ENCODE measurements at regions not wholly inside any gene's neighbourhood (a gene's known extent, or its start where the extent isn't known, plus 50 kb on each side); places are given as distances from the start of the nearest gene placed in this dataset.

DNA sequence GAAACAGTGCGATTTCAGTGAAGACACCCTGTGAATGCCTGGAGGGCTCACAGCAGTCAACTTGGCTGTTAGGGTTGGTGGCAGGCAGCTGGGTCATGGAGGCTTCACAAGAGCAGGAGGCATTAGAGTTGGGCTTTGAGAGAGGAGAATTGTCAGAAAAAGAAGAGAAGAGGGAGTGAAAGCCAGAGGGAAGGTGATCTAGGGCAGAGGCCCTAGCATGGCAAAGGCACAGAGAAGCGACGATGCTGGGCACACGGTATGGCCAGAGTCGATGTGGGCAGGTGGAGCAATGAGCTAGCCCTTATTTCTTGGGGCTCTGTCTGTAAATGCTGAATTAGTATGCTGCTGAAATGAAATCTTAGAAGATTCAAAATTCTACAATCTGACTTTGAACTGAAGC is 52.6 kb upstream of the OLFM4 start:
- no peak for DNase-seq

DNA sequence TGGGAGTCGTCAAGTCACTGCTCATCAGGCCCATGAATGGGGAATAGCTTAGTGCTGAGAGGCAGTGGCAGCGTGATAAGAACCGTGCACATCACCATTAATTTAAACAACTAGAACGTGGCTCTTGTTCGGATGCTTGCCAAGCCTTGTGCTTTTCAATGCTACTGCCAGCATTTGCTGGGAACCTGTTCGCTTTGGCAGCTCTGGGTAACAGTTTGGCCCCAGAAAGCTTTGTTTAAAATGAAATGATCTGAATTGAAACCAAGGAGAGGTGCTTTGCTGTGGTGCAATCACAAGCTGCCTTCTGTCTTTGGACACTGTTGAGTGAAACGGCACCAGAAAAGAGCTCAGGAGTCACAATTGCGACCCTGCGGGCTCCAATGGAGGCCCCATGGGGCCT is 53.5 kb upstream of the OLFM4 start:
- DNase-seq, result no peak

DNA sequence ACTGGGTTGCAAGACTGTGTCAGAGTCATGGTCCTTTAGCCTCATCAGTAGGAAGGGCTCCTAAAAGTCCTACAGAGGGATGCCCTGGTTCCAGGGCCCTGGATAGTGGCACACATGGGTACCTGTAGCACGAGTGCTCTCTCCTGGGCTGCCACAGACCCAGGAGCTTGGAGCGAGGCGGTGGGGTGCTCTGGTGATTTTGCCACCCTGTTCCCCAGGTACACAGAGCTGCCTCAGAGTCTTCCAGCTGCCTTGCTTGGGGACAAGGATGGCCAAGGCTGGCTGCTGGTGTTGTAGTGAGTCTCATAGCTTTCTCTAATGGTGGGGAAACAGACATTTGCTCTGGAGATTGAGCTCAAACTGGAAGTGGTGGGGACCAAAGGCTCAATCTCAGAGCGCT is 53.9 kb upstream of the OLFM4 start:
- no peak for DNase-seq

DNA sequence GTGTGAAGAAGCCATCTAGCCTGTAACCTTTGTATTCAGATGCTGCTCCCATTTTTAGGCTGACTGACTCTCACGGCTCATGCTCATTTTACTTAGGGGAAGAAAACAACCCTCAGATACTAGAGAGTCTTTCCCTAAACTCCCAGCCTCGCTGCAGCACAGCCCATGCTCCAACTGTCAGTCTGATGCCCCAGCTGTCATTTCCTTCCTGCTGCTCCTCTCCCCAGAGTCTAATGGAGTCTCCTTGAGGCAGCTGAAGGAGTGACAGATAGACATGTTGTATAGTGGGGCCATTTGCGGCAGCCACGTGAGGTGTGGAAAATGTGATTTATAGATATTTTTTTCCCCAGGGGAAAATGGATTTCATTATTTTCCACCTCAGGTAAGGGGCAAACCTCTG is 59.2 kb upstream of the OLFM4 start:
- DNase-seq, result peak; percentile 84

DNA sequence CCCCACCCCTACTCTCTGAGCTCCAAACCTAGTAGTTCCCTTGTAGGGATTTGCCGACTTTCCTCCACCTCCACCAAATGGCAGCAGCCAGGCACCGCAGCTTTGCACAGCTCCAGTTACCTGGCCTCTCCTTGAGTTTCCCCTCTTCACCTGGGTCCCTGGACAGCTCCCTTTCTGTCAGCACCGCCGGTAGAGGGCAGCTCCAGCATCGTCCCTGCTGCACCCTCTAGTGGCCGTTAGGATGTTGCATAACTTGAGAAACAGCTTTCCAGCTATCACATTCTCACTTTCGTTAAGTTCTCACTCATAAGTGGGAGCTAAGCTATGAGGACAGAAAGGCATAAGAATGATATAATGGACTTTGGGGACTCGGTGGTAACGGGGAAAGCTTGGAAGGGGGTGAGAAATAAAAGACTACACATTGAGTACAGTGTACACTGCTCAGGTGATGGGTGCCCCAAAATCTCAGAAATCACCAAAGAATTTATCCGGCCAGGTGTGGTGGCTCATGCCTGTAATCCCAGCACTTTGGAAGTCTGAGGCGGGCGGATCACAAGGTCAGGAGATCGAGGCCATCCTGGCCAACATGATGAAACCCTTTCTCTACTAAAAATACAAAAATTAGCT is 60.4 kb upstream of the OLFM4 start:
- DNase-seq, result peak; percentile 50

DNA sequence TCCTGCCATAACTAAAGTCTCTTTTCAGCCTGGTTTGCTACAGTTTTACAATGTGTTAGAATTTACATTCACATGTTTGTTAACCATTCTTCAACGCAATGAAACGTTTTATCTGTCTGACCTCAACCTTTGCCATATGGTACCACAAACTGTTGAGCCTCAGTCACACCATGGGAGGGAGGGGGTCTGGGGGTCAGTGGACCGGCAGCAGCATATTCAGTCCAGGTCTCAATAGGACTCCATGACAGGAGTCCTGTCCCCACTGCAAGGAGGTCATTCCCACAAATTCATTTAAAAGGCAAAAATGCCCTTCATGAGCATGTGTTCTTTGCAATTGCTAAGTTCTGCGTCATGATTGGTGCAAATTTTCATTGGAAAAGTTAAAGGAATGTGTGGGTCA is 66.6 kb upstream of the OLFM4 start:
- DNase-seq, result no peak

DNA sequence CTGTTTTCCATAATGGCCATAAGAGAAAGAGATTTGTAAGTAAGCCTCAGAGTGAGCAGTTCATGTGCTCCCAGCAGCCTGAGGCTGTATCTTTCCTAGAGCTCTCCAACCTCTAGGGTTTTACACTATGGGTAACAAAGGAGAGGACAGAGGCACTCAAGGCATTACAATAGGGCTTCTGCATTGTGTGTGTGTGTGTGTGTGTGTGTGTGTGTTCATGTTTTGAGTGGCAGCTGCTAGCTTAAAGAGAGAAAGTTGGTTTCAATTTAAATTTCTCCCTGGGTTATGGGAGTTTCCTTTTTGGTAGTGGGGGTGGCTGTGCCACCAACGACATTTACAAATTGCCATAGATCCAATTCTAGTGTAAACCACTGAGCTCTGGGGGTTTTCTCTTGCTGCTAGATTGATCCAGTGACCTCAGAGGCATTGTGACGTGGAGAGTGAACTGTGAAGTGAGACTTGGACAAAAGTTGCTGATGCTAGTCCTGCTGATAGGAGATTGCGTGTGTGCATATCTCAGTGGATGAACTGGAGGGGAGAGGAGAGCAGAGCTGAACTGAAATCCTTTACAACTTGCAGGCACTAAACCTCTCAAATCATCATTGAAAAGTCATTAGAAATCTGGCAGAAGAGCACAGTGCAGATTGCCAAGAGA is 67.2 kb upstream of the OLFM4 start:
- no peak for DNase-seq

DNA sequence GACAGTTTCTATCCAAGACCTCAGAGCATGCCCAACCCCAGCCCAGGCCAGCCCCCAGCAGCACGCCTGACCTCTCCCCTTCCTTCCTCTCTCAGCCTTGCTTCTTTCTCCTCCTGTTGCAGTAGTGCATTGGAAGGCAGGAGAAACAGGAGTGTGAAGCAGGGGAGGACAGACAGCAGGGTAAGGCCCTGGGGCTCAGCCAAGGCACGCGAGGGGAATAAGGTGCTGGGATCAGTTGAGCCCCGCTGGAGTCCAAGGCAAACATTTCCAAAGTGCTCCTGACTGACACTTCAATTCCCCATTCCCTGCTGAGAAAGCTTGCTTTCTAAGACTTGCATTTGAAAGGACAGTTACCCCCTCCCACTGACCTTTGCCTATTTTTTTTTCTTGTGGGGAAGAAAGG is 73.1 kb upstream of the OLFM4 start:
- DNase-seq, result no peak

DNA sequence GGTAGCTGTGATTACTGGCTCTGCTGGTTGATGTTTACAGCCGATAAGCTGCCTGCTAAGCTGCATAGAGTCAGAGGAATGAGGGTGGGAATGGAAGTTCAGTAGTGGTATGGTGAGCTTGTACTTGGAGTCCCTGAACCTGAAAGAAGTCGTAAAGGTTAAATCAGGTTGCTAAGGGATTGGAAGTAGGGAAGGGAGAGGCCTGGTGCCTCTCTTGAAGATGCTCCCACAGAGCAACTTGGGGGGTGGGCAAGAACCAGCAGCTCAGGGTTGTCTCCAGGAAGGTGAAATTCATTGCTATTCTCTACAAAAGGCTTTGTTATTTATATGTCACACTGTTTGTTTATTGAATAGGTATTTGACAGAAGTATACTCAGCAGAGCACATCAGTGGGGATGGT is 73.8 kb upstream of the OLFM4 start:
- DNase-seq, result no peak

DNA sequence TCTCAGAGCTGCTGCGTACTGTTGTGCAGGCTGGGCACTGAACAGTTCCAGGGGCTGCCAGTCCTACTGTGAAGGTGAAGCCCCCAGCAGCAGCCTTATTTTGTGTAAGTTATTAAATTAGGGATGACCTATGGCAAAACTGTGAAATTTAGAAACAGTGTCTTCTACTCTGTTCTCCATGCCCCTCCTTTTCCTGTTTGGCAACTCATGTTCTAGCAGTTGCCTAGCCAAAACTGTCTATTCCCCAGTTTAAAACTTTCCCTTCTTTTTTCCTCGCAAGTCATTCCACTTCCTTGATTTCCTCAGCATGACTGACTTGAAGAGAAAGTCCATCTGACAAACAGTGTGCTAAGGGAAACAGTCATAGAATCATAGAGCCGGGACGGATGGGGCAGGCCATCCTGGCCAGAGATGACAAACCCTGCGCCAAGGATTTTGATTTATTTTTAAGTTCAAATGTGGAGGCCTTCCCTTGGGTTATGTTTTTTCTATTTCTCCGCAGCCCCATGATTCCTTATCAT is 78.1 kb upstream of the OLFM4 start:
- DNase-seq, result no peak

DNA sequence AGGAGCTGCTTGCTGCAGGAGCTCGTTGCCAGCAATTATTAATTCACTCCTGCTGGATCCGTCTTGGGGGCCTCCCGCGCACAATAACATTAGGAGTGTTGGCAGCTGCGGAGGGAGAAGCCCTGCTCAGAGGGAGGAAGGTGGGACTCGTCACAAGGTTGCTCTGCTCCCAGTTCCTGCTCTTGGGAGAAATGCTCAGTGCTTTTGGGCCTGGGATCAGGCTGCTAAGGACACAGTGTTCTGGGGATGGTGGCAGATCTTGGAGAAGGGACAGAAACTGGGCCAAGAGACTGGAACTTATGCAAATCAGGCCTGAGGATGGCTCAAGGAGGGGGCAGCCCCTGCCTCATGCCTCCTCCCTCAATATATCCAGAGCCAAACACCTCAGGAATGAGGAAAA is 78.9 kb upstream of the OLFM4 start:
- no peak for DNase-seq

DNA sequence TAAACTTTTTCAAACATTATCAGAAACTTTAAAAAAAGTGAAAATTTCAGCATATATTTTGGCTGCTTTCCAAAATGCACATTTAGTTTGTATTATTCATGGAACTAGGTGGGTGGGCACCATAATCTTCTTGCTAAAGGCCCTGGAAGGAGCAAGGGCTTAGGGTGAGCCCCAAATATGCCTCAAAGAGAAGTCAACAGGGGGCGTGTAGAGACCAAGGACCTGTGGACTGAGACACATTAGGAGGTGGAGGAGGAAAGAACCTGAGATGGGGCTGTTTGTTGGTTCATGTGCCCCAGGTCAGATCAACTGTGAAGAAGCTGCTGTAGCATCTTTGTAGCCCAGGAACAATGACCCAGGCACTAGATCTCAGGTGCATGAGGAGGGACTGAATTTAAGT is 79.6 kb upstream of the OLFM4 start:
- DNase-seq, result no peak

DNA sequence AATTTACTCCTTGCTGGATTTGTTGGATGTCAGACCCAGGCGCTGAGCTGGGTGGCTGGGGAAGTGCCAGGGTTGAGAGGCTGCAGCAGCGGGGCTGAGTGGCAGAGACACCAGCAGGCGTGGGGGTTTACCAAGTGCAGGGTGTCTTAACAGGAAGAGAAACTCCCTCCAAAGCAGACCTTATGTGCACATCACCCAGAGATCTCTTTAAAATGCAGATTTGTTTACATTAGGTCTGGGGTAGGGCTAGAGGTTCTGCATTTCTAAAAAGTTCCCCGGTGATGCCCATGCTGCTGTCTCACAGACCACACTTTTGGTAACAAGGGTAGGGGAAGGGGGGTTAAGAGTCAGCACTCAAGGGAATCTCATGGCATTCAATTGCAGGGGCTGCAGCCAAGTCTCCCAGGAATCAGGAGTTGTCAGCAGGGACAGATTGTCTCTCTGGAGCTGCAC is 80.7 kb upstream of the OLFM4 start:
- peak; percentile 40 for DNase-seq

DNA sequence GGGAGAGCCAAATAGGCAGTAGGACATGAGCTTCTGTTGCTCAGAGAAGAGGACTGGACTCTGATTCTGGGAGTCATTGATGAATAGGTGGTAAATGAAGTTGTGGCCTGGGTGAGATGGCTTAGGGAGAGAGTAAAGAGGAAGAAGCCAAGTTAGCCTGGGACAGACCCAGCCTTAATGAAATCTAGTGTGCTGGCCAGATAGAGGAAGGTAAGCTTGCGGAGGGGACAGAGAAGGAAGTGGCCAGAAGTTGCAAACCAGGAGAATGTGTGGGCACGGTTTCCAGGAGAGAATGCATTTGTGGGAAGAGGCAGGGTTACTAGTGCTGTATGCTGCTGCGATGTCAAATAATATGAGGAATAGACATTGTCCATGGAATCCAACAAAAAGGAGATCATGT is 83.3 kb upstream of the OLFM4 start:
- DNase-seq, result no peak

DNA sequence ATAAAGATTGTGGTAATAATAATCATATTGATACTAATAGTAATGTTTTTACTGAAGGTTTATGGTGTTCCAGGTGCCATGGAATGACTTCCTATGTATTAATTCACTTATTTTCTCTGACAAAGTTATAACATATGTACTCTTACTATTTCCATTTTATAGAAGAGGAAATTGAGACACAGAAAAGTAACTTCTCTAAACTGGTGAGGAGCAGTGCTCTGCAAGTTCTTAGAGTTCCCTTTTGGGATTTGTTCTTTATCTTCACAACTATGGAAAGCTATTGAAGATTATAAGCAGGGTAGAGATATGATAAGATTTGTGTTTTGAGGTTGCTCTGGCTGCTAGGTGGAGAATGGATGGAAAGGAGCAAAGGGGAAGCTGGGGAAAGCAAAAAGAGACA is 83.9 kb upstream of the OLFM4 start:
- no peak for DNase-seq

DNA sequence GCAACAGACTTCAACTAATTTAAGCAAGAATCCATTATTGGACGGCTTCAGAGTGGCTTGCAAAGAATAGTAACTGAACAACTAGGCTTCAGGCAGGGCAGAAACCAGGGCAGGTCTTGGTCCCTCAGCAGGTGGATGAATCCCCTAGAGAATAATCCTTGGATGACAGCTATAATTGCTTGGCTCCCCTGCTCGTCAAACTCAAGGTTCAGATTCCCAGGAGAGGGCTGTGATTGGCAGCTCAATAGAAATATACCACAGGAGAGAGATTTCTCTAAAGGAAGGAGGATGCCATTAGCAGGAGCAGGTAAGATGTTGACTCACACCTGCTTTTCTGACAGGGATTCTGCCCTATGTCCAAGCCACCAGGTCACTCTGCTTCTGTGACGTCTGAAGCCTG is 89.6 kb upstream of the PCDH8 start:
- DNase-seq, result no peak

DNA sequence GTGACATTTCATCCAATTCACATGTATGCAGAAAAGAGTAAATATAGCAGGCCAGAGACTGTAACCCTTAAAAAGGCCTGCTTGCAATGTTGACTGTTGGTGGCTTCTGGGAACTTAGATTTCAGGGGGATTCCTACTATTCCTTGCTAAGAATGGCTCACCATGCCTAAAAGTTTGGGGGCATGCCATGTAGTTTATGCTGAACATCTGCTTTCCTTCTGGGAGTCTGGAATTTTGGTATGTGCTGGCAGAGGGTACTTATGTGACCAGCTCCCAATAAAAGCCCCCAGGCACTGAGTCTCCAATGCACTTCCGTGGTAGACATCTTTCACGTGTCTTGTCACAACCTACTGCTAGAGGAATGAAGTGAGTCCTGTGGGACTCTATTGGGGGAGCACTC is 88.4 kb upstream of the PCDH8 start:
- DNase-seq, result no peak

DNA sequence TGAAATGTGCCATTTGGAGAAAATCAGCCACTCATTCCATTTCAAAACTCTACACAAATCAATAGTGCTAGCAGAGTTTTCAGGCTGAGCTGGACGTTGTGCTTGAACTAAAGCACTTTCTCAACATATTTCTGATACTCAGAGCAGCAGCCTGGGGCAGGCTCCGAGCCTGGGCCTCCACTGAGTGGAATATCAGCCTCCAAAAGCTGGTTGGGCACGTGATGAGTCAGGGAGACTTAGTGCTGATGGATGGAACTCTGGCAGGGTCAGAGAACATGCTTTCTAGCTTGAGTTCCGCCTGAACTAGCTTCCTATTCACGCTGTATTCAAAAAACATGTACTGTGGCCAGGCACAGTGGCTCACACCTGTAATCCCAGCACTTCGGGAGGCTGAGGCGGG is 85.8 kb upstream of the PCDH8 start:
- DNase-seq, result no peak

DNA sequence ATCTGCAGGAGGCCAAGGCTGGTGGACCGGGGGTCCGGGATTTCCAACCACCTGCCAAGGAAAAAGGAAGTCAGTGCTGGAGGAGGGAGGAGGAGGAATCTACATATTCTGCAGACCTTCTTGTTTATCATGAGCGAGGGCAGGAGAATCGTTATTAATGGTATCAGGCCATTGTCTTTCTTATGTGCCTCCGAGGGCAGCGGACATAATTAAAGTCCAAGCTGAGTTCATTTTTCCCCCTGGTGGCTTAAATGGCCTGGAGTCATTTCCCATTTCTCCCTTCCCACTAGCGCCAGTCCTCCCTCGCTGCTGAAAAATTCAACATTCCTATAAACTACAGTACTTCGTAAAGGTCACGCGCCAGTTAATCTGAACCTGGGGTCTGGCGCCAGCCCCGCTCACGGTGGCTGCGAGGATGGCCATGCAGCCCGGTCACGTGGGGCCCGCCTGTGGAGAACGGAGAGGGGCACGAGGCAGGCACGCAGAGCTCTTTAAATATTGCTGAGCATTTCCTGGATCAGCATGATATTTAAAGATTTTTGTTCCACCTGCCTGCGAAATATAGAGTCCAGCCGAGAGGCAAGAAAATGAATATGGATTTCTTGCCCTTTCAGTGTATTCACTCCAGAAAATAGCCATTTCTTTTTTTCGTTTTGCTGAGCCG is 85.2 kb upstream of the PCDH8 start:
- no peak for DNase-seq

DNA sequence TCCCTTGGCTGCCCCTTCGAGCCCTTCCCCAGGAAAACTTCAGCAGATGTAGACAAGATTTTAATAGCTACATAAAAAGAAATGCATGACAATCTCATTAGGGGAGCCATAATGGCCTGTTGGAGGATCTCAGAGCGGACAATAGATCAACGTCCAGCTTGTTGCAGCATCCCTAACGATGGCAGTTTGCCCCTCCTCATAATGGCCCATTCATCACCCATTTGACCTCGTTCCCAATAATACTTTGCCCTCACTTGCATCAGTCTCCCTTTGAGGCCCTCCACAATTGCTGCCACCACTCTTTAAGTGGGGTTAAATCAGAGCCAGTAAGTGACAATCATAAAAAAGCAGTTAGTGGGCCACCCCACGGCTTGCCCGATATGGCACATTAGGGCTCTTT is 84.7 kb upstream of the PCDH8 start:
- no peak for DNase-seq

DNA sequence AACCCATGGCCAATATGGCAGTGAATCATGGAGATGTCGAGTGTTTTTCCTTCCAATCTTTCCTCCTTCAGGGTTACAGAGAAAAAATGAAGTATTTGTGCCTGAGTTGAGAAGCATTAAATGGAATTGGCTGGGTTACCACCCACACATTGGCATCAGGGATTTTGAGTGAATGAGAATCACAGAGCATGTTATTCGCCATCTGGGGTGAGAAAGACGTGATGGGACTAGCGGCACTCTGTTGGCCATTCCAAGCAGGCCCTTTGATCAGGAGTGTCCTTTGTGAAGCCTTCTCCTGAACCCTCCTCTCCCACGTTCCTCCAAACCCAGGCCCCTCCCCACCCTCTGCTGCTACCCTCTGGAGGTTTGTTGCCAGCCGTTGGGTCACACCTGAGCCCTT is 84.2 kb upstream of the PCDH8 start:
- no peak for DNase-seq

DNA sequence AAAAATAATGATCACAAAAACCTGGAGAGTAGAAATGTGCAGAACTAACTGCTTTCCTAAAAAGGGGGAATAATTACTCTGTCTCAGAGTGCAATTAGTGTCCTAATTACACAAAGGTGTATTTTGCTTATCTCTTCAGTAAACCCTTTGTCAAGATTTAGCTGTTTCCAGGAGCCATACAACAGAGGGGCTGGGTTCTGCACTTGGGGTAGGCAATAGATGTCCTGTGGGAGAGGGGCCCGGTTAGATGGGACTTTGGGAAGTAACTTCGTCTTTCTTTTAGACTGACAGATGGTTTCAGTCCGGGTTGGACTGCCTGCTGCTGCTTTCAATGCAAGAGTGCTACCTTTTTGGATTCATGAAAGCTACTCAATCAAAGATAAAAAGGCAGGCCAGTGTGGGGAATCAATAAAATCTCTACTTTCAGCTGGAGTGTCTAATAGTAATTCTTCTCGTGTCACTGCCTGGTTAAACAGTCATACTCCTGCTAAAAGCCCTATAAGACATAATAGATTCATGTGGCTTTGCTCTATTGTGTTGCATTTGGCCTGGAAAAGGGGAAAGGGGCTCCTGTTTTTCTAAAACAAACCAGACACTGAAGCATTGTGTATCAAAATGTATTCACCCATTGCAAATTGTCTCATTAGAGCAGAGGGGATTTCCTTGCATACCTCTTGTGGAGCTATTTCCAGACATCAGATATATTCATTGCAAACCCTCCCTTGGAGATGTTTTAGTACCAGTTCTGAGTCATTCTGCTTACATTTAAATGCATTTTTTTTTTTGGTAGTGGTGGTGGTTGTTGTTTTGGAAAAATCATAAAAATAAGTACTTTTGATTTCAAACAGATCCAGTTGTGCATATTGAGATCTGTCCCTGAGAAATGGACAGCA is 83.3 kb upstream of the PCDH8 start:
- DNase-seq, result no peak

DNA sequence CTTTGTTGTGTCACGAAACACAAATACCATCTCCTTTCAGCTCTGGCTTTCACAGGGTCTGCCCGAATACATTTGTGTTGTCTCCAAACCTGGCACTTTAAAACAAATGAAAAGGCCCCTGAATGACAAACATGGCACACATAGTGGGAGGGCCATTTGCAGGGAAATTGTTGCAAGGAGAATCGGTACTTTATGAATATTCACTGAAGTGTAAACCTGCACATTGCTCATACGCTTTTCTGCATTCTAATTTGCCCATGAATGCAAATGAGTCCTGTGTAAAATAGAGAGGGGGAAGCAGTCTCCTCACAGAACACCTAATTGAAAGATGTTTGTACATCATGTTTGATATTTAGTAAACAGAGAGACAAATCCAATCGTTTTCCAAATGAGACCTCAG is 82.7 kb upstream of the PCDH8 start:
- no peak for DNase-seq

Measured in NCI-H524 treated with DMSO at 0.1 percent for 48 hours (cell line).